Dermis microvascular lymphatic vessel endothelial cell (primary cell): ENCODE measurements at regions not wholly inside any gene's neighbourhood (a gene's known extent, or its start where the extent isn't known, plus 50 kb on each side); places are given as distances from the start of the nearest gene placed in this dataset.

Experiments used
- DNase-seq, 2 donors: peaks; one replicate each; pipeline versions ENCODE4 v3.0.0 to v3.0.0-alpha.2; 2010; ENCODE audit warnings: low read depth in 2 of 2

DNA sequence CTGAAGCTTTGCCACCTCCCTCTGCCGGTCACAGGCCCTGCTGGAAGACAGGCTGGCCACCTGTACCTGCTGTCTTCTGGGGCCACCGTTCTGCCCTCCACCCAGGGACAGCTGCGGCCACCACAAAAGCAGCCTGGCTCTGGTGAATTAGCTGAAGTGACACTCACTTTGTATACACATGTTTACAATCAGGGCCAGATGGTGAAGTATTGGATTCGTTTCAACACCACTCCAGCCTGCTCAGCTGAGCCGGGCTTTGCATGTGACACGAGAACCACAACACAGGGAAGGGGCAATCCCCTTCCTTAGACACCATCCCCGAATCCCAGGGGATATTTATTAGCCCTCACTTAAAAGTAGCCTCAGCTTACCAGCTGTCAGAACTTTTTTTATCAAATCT is 191.5 kb upstream of the RPL38 start:
- DNase-seq: no peak

DNA sequence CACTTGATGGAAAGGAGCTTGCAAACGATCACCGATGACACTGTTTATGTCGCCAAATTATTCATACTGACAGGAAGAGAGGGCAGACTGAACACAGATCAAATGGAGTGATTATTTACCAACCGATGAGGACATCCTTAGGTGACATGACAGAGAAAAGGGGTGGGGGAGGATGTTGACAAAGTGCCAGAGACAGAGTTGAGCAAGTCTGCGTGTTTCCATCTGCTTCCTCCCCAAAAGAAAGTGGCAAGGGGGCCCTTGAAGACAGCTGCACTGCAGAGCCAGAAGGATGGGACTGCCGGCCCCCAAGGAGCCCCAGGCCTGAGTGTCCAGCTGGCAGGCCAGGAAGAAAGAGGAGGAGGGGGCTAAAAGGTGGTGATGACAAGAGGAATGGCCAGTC is 191.0 kb upstream of the RPL38 start:
- DNase-seq: no peak

DNA sequence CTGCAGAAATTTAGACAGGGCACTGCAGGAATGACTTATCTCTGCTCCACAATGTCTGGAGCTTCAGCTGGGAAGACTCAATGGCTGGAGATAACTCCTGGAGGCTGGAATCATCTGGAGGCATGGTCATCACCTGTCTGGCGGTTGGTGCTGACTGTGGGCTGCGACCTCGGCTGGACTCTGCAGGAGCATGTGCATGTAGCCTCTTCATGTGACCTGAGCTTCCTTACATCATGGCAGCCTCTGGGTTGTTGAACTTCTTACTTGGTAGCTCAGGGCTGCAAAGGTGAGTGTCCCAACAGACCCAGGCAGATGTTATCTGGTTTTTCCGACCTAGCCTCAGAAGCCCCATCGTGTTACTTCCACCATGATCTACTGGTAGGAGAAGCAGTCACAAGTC is 188.2 kb upstream of the RPL38 start:
- DNase-seq: no peak

DNA sequence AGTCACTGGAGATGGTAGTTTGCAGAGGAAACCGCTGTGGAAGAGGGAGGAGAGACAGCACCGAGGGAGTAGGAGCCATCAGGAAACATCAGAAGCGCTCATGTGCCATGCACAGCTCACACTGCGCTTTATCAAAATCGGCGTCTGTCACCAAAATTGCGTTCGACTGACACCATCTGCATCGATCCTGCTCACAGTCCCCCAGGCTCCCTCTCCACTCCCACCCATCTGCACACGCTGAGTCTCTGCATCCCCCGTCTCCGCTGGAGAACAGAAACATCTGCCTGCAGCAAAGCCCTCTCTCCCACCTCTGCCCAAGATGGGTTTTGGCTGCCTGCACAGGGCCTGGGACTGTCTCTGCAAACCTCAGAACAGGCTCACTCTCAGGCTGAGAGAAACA is 187.5 kb upstream of the RPL38 start:
- no peak for DNase-seq

DNA sequence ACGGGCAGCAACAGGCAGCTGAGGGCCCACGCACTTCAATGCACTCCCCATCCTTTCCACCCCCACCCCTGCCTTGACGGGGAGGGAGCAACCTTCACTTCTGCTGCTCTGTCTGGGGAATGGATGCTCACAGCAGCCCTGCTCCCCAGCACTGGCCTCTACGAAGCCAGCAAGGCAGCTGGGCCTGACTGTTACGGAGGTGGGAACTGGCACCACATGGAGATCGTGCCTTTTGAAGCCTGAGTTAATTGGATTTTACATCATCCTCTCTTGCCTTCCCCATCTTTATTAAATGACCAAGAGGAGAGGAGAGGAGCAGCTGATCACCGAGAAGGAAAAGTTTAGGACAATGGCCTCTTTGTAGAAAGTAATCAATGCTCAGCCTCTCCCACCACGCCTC is 187.0 kb upstream of the RPL38 start:
- no peak for DNase-seq

DNA sequence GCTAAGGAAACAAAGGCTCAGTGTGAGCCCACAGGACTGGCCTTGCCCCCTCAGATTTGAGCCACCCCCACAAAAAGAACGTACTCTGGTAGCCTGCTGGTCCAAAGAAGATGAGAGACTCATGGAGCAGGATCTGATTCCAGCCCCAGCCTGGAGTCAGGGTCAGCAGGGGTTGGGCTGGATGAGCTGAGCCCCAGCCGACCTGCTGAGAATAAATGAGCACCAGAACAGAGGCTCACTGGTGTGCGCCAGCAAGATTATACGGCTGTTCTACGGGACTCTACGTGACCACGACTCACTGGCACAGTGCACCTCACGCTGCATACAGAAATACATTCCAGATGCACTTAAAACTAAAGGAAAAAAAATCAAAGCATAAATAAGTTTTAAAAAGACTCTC is 186.0 kb upstream of the RPL38 start:
- DNase-seq: no peak

DNA sequence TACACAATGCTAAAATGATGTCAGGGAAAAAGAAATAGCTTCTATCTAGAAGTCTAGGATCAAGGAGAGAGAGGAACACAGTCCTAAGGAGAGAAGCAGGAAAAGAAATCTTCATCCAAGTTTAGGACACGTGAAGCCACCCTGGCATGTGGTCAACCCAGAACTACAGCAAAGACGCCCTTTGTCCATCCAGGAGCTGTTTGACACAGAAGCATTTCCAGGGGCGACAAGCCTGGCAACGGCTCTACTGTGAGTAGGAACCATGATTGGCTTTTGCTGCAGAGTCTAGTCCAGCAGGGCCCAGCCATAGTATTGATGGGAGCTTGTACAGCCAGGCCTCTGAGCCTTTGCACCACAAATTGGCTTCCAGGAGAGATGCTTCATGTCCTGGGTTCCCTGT is 185.4 kb upstream of the RPL38 start:
- DNase-seq: no peak

DNA sequence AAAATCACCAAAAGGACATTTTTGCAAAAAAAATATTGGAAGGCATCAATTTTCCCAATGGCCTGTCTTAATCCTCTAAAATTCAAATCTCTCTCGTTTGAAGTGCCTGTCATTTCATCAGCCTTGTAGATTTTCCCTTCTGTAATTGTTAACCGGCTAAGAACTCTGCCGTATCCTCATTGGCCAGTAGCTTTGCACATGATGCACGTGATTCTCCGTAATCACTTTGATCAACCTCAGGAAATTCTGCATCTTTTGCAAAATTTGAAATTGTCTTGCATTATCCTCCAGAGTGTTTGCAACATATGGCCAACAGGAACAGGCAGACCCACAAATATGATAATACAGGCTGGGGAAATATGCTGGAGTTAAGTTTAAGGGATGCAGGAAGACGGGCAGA is 184.2 kb upstream of the RPL38 start:
- no peak for DNase-seq

DNA sequence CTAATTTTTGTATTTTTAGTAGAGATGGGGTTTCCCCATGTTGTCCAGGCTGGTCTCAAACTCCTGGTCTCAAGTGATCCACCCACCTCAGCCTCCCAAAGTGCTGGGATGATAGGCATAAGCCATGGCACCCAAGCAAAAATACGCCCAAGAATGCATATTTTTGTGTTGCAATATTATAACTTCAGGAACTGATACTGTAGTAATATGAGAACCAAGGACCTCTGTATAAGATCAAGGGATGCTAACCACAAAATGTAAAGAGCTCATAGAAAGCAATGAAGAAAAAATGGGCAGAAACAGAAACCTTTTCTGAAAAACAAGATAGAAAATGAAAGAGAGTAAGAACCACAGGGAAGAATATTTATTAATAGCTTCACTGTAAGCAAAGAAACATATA is 183.6 kb upstream of the RPL38 start:
- no peak for DNase-seq

DNA sequence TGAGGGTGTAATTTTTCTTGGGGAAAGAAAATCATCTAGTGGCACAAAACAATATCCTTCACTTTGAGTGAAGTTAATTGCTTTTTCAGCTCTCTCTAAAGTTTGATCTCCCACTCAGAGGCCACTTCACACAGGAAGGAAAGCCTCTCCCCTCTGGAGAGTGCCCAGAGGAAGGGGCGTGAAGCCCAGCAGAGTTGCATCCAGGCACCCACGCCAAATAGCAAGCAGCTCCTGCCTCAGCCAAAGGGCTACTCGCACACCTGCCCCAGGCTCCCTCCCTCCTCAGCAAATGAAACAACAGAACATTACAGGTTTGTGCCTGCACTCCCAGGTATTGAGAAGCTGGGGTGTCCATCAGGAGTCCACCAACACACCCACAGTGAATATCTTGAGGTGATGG is 183.0 kb upstream of the RPL38 start:
- no peak for DNase-seq

DNA sequence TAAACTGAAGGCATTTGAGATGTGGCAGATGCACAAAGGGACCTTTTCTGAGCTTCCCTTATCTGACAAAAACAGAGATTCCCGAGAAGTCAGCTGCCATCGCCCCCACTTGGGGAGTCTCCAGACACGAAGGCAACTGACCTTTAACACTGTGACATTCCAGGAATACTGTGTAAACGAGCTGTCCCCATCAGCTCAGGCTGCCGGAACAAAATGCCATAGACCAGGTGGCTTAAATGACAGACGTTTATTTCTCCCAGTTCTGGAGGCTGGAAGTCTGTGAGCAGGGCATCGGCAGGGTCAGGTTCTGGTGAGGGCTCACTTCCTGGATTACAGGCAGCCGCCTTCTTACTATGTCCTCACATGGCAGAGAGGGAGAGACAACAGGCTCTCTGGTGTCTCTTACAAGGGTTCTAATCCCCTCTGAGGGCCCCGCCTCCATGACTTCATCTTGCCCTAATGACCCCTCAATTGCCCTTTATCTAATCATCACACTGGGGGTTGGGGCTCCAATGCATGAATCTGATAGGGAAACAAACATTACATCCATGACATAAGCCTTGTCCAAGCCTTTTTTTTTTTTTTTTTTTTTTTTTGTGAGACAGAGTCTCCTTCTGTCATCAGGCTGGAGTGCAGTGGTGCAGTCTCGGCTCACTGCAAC is 178.5 kb upstream of the RPL38 start:
- no peak for DNase-seq

DNA sequence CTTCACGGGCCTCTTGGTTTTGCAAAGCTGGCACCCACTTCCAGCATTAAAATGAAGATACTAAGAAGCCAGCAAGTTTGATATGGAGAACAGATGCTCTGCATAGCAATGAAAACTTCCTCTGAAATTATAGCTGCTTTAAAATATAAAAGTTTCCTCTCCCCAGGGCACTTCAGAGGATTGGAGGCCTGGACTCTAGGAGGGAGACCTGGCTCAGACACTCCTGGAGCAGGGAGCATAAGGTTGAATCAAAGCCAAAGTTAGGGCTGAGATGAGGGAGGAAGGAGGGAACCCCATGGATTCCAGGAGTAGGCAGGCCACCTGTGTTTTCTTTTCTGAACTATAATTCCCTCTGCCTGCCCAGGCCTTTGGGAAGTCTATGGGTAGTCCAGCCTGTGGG is 176.0 kb upstream of the RPL38 start:
- DNase-seq: no peak

DNA sequence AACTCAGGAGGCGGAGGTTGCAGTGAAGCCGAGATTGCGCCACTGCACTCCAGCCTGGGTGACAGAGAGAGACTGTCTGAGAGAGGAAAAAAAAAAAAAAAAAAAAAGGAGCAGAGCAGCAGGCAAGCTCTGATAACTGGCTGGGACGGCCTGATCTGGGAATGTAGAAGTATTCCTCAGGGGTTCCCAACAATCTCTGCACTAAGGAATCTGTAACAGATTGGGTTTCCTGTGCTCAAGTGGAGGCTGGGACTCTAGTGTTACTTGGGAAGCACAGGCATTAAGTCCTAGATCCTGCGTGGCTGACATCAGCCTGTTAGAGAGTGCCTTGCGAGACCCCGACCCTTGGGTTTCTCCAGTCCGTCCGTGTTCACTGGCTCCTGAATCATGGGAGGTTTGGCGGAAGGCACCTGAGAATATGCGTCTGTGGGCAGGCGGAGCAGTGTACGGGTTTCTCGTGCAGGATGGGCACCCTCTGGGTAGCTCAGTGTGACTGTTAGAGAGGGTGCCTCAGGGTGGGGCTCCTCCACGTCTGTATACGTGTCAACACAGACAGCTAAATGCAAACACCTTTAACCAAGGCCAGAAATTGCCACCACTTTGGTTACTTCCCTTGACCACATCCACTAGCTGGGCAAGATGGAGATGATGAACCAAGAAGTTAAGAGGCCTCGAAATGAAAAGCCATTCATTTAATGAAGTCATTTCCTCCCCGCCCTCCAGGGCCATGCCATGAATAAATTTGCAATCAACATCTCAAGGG is 174.9 kb upstream of the RPL38 start:
- DNase-seq: no peak

DNA sequence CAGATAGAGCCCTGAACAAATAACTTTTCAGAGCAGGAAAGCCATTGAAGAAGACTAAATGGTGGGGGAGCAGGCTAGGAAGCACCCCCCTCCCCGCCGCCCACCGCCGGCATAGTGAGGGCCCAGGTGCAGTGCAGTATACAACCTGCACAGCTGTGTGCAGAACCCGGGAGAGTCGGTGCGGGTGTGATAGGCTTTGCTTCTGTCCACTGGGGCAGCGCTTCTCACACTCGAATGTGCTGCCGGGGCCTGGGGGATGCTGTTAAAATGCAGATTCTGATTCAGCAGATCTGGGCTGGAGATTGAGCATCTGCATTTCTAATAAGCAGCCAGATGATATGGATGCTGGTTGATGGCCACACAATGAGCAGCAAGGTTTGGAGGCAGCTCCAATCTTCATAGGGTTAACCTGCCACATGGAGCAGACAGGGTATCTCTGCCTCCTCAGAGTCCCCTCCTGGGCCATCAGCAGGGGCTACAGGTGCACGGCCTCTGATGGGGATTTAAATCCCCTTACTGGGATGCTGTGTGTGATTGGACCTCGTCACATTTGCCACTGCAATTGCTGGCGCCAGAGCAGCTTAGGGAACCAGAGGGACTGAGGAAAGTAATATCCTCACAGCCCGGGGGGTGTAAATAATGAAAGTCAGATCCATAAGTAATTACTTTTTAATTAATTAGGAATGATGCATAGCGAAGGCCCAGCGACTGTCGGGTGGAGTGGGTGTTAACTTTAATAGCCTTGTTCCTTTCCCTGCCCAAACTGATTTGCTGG is 172.0 kb upstream of the RPL38 start:
- no peak for DNase-seq

DNA sequence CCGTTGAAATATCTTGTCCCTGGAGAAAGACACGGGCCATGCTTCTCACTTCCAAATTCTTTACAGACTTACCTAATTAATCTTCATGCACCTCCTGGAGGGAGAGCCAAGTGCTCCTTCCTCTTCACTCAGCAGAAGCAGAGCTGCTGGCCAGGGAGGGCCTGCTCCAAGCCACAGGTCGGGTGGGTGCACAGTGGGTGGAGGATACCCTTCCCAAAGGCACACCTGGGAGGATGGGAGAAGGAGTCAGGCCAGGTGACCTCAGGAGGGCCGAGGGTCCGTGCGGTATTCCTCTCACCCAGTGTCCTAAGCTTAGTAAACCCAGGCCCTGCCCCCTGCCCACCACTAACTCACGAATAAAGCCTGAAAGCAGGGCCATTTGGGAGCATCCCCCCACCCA is 171.3 kb upstream of the RPL38 start:
- DNase-seq: no peak

DNA sequence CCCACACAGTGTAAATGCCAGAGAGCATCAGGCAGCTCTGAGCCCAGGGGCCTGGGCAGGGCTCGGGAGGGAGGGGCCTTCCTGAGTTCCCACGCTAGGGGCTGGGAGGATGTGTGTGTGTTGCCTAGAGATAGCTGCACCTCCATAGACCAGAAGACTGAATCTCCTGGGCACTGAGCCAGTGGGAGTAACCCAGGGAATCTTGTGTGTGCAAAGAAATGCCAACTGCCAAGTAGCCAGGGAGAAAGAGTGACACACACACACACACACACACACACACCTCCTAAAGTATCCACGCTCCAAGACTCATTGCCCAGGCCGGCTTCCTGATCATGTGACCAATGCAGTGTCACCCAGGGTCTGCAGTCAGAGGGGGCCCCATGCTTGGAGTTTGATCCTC is 166.2 kb upstream of the RPL38 start:
- no peak for DNase-seq

DNA sequence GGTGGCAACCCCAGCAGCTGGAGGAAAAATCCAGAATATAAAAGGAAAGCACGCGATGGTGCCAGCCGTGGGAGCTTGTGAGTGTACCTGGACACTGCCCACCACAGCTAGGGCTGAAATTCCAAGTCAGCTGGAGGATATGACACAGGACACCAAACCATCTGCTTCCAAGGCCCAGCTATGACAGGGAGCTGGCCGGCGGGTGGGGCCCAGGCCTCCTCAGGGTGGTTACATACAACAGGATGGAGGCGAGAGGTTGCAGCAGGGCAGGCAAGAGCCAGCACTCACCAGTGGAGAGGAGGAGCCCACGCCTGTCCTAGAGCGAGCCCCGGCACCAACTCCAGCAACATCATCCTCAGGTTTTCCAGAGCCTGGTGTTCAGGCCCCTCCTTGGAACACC is 163.2 kb upstream of the RPL38 start:
- DNase-seq: no peak

DNA sequence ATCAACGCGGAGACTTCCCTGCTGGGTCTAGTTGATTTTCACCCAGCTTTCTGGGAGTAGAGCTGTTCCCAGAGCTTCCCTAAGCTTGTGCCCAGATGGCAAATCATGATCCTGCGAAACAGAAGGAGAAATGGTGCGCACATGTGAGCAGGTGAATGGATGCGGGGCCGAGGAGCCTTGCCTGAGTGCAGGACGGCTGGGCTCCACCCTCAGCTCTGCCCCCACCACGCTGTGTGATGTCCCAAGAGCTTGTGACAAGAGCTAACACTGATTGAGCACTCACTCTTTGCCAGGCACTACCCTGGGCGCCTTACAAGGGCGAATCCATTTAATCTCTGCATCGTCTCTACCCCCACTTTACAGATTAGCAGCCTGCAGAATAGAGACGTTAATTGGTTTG is 162.7 kb upstream of the RPL38 start:
- DNase-seq: no peak

DNA sequence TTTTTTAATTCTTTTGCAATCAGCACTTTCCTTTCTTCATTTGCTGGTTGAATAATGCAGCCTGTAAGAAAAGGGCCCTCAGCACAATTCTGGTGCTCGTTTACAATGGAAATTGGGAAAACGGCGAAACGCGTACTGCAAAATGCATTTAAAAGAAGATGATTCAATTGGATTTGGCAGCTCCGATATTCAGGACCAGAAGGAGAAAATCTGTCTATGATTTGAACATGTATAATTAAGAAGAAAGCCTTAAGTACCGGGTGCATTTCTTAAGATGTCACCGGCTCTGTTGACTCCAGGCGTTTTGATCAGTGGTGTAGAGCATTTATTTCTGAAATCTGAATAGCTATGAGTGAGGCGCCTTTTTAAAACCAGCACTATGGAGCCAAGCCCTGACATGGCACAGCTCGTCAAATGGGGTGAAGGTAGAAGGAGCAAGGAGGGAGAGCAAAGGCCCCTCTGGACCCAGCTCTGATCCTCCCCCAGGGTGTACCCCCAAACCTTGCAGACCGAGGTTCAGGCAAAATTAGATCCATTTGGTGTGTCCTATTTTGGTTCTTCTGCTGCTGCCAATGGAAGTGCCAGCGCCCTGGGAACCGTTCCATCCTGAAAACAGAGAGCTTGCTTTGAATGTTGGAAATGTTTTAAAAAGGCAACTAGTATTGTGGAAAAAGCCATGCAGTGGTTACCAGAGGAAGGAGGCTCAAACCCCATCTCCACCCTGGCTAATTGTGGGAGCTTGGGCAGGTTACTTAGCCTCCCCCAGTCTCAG is 161.4 kb upstream of the RPL38 start:
- DNase-seq: no peak

DNA sequence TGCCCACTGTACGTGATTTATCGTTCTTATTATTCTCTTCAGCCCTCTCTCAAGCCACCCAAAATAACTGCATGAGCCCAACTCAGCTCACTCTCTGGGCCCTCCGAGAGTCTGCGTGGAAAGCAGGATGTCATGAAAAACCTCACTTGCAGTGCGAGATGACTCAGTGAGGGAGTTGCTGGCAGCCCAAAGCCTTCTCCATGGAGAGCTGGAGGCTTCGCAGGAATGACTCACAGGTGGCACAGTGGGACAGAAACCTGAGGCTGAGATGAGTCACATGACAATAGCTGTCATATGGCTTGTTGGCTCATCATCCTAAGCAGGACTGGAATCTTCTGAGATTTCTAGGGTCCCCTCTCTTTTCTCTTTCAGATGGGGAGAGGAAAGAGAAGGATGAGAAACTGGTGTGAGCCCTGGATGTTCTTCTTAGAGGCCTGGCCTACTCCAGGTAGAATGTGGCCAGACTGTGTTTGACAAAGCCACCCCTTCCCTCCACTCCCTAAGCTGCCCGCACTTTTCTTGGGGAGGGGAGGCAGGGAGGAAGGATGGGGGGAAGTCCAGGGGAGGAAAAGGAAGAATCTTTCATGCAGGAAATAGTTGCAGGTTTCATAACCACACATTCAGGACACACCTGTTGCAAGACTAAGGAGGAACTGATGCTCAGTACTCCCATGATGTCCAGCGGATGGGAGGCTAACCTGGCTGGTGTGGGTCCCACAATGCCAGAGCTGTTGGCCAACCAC is 160.6 kb upstream of the RPL38 start:
- no peak for DNase-seq

DNA sequence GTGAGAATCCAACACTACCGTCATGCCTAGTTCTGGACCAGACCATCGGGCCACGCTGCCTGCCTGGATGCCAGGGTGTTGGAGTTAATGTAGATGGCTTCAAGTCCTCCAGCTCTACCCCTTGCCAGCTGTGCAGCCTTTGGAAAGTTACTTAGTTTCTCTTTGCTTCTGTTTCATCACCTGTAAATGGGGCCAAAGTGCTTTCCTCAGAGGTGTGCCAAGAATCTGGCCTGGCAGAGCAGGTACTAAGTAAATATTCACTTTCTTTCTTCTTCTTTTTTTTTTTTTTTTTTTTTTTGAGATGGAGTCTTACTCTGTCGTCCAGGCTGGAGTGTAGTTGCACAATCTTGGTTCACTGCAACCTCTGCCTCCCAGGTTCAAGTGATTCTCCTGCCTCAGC is 159.5 kb upstream of the RPL38 start:
- DNase-seq: no peak
